ENCODE measurements at regions not wholly inside any gene's neighbourhood (a gene's known extent, or its start where the extent isn't known, plus 50 kb on each side); places are given as distances from the start of the nearest gene placed in this dataset.
"Not testable (repeated sequence)": the region's sequence is repeated elsewhere in the genome, so short reads cannot be mapped to it uniquely, and the experiment has no call there.

DNA sequence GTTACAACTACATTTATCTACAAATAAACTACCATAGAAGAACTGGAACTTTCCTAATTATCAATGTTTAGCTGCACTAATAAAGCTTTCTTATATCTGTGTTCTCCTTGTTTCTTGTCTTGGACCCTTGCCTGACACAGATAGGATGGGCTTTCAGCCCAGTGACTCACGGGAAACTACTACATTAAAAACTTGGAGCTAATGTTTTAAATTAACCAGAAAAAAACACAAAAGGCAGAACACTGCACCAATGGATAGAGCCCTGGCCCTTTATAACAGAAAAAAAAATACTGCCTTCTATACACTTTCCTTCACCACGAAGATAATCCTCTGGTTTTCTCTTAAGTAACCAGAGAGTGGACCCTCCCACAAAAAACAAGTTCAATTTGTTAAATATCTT is 223.9 kb downstream of the BCL2L11 start:
- not testable (repeated sequence) for H3K4me3 Mint-ChIP-seq; H3K27ac Mint-ChIP-seq (ENCODE audit: unreplicated experiment); H3K27me3 Mint-ChIP-seq (ENCODE audit: low read depth); H3K4me1 Mint-ChIP-seq; H3K9me3 Mint-ChIP-seq; DNase-seq (ENCODE audit: low read depth, low spot score); H3K36me3 Mint-ChIP-seq (ENCODE audit: low read depth)

DNA sequence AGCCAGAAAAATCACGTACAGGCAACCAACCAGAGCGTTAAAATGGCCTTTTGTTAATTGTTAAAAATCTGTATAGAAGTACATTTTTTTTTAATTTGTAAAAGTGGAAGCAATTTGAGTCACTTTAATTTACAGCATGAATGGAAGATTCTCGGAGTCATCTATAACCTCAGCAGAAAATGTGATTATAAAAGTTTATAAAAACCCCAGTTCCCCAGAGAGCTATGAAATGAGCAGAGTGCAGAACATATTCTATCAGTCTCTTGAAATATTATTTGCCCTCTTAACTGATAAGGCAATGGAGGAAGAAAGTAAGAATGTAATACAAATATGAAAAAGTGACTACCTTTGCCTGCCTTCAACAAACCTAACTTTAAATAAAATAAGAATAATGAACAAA is 224.7 kb downstream of the BCL2L11 start:
- not testable (repeated sequence) for DNase-seq (ENCODE audit: low read depth, low spot score); H3K27me3 Mint-ChIP-seq (ENCODE audit: low read depth); H3K4me3 Mint-ChIP-seq; H3K27ac Mint-ChIP-seq (ENCODE audit: unreplicated experiment); H3K4me1 Mint-ChIP-seq; H3K36me3 Mint-ChIP-seq (ENCODE audit: low read depth); H3K9me3 Mint-ChIP-seq

DNA sequence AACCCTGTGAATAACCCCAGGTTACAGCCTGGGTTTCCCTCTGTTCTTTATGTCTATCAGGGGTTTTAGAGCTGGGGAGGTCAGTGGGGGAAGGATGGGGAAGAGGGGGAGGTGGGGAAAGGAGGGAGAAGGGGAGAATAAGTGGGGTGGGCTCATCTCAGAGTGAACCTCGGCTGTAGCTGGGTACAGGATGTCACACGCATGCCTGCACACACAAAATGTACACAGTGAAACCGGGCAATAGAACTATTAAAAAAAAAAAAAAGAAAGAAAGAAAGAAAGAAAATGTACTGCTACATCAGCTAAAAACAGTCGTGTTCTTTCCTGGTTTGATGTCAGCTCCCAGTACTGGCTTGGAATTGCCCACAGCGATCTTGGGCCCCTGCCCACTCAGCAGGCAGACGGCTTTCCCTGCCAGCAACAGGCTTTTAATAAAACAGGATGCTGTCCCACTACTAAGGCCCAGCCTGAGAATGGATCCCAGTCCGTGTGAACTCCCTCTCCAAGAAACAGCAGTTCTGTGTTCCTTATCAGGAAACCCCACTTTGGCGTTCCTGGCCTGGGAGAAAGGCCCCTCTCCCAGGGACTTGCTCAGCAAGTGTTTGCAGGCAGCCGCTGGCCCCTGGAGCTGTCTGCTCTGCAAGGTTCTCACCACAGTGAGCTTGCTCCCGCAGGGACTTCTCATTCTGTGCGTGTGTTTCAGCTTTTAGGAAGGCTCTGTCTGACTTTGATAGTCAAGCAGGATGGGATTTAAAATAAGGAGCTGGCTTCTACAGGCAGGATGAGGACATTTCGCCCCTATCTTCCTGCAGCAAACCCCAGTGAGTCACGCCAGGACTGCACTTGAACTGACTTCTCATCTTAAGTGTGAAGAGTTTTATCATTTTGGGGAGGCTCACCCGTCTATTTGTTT is 225.6 kb downstream of the BCL2L11 start:
- not testable (repeated sequence) for H3K27me3 Mint-ChIP-seq (ENCODE audit: low read depth); DNase-seq (ENCODE audit: low read depth, low spot score); H3K4me1 Mint-ChIP-seq; H3K27ac Mint-ChIP-seq (ENCODE audit: unreplicated experiment); H3K9me3 Mint-ChIP-seq; H3K4me3 Mint-ChIP-seq; H3K36me3 Mint-ChIP-seq (ENCODE audit: low read depth)

DNA sequence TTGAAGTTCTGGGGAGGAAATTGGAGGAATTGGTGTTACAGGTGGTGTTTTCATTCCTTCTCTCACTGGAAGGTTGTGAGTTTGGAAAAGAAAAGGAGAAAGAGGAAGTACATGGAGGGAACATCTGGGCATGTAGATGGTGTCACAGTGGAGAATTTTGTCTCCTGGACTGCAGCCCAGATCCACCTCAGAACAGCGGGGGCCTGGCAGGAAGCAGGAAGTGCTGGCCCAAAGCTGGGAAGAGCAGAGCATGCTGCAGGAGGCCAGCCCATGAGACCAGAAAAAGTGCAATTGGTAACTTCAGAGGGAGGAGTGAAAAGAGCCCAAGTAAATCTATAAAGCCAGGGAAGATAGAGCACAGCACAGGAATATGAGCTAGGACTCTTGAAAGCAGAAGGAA is 227.0 kb downstream of the BCL2L11 start:
- not testable (repeated sequence) for H3K9me3 Mint-ChIP-seq; H3K27ac Mint-ChIP-seq (ENCODE audit: unreplicated experiment); DNase-seq (ENCODE audit: low read depth, low spot score); H3K4me1 Mint-ChIP-seq; H3K4me3 Mint-ChIP-seq; H3K27me3 Mint-ChIP-seq (ENCODE audit: low read depth); H3K36me3 Mint-ChIP-seq (ENCODE audit: low read depth)

DNA sequence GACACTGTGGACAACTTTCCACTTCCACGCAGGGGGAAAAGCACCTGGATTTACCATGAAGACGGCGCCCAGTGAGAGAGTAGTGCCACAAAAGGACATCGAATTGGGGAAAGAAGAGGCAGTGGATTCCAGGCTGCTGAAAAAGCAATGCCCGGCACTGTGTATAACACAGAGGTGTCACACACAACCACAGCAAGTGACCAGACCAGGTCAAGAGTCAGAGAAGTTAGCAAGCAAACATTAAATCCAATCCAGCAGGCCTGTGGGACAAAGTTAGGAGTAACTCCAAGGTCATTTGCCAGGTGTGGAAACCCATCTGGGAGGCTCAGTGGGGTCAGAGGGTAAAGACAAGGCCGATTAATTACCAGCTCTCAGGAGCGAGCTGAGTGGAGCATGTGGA is 227.6 kb downstream of the BCL2L11 start:
- H3K4me1 Mint-ChIP-seq; H3K27ac Mint-ChIP-seq (ENCODE audit: unreplicated experiment); H3K9me3 Mint-ChIP-seq; DNase-seq (ENCODE audit: low read depth, low spot score); H3K4me3 Mint-ChIP-seq; H3K27me3 Mint-ChIP-seq (ENCODE audit: low read depth); H3K36me3 Mint-ChIP-seq (ENCODE audit: low read depth): not testable (repeated sequence)

DNA sequence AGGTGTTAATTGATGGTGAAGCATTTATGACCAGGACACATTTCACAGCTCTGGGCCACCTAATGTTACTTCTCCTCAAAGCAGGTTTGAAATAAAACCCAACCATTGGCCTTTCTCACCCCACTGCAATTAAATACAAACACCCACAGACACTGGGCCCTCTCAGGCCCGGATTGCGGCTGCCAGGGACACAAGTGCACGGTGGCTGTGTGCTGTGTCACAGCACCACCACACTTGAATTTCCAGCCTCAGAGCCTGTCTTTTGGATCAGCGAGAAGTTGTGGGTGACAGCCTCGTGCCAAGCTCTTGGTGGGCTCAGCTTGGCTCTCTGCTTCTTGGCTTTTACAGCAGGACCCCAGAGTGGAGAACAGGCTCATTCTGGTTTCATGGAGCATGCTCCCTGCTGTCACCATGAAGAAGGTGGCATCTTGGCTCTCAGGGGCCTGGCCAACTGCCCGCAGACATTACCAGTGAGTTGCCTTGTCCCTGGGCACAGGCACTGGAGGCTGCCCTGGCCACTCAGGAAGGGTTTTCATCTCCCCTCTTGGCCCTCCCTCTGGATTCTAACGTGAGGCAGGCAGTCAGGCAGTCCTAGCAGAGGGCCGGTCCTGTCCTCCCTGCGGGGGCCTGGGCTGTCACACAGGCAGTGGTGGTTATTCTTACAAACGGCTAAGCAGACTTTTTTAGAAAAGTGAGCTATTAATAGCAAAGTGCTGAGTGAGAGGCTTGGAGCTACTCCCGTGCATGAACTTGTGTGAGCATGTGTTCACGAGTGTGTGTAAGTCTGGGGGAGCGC is 234.5 kb downstream of the BCL2L11 start:
- H3K27ac Mint-ChIP-seq (ENCODE audit: unreplicated experiment); H3K36me3 Mint-ChIP-seq (ENCODE audit: low read depth); H3K27me3 Mint-ChIP-seq (ENCODE audit: low read depth); H3K4me1 Mint-ChIP-seq; H3K9me3 Mint-ChIP-seq; DNase-seq (ENCODE audit: low read depth, low spot score); H3K4me3 Mint-ChIP-seq: not testable (repeated sequence)

DNA sequence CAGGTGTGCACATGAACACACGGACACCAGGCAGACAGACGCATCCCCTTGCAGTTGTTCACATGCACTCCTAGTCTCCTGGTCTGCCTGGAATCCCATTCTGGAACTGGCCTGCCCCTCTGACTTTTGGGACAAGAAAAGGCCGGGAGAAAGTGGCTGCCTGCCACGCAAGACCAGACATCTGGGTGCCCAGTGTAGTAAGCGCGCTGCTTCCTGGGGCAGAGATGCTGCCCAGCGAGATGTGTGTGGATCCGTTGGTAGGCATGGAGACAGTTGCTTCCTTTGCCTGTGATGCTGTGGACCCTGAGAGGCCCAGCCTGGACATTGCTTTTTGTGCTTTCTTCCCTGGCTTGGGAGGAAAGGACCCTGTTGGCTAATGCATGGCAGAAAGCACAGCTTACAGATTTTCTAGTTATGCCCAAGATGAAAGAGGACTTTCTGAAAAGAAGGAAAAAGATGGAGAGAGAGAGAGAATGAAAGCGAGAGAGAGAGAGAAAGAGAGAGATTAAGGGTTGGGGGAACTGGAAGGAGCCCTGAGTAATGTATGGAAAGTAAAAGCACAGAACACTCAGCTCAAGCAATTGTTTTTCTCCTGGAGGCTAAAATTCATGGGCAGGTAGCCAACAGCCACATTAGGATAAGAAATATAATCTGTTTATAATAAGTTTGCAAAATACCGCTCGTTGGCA is 235.3 kb downstream of the BCL2L11 start:
- H3K4me1 Mint-ChIP-seq; H3K9me3 Mint-ChIP-seq; H3K4me3 Mint-ChIP-seq; H3K27ac Mint-ChIP-seq (ENCODE audit: unreplicated experiment); H3K27me3 Mint-ChIP-seq (ENCODE audit: low read depth); DNase-seq (ENCODE audit: low read depth, low spot score); H3K36me3 Mint-ChIP-seq (ENCODE audit: low read depth): not testable (repeated sequence)

DNA sequence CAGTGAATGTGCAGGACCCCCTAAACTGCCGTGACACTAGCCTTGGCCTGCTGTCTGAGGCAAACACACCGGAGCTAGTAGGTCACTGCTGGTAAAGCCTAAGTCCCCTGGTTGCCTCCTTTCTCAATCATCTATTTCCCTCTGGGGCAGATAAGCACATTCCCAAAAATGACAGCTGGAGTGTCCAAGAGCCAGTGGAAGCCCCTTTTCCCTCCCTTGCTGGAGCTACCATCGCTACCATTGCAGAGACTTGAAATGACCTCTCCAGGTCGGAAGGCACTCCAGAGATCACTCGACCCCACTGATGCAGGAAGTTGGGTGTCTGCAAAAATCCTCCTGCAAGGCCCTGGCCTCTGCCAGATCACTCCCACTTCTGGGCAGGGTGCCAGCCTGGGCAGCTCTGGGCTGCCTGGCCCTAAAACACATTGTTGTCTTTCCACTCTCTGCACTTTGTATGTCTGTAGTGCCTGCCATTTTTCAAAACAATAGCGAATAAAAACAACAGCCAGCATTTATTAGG is 235.9 kb downstream of the BCL2L11 start:
- H3K36me3 Mint-ChIP-seq (ENCODE audit: low read depth); H3K27ac Mint-ChIP-seq (ENCODE audit: unreplicated experiment); H3K4me1 Mint-ChIP-seq; H3K27me3 Mint-ChIP-seq (ENCODE audit: low read depth); H3K9me3 Mint-ChIP-seq; H3K4me3 Mint-ChIP-seq; DNase-seq (ENCODE audit: low read depth, low spot score): not testable (repeated sequence)

DNA sequence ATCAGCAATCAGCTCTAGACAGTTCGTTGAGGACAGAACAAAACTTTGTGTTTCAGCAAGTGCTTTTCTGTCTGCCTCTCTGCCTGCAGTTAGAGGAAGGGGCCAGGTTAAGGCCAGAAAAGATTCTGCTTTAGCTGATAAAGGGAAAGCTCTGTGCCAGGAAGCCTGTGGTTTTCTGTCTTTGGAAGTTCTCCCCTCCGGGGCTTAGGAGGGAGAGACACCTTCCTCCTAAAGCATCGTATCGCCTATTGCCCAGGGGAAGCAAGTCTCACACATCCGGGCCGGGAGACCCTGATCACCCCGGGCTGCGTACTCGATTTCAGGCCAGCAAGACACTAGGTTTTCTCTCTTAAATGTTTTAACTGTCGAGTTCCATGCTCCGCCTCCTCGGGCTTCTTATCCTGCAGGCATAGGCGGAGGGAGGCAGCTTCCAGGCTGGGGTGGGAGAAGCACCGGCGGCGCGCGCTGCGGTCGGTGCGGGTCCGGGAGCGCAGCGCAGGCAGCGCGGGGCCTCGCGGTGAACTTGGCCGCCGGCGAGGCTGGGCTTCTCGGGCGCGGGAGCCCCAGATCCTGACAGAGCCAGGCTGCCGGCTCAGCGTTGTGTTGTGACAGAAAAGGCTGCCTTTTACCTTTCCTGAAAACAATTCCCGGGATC is 245.4 kb downstream of the BCL2L11 start:
- H3K27me3 Mint-ChIP-seq (ENCODE audit: low read depth); H3K27ac Mint-ChIP-seq (ENCODE audit: unreplicated experiment); H3K36me3 Mint-ChIP-seq (ENCODE audit: low read depth); DNase-seq (ENCODE audit: low read depth, low spot score); H3K4me1 Mint-ChIP-seq; H3K9me3 Mint-ChIP-seq; H3K4me3 Mint-ChIP-seq: not testable (repeated sequence)

DNA sequence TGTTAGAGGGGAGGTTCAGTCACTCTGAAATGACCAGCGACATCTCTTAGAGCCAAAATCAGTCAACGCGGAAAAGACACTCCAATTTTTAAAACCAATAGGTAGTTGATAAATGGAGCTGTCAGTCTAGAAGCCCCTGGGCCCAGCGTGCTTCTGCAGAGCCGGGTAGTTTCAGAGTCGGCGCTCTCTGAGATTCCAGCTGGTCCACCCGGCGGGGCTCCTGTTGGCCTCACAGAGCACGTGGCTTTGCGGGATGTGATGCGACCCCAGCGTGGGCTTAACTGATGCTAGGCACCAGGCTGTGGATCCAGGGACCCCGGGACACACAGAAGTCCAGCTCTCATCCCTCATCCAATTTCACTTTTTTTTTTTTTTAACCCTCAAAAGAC is 245.9 kb downstream of the BCL2L11 start:
- H3K36me3 Mint-ChIP-seq (ENCODE audit: low read depth); H3K4me1 Mint-ChIP-seq; DNase-seq (ENCODE audit: low read depth, low spot score); H3K9me3 Mint-ChIP-seq; H3K27ac Mint-ChIP-seq (ENCODE audit: unreplicated experiment); H3K27me3 Mint-ChIP-seq (ENCODE audit: low read depth); H3K4me3 Mint-ChIP-seq: not testable (repeated sequence)

DNA sequence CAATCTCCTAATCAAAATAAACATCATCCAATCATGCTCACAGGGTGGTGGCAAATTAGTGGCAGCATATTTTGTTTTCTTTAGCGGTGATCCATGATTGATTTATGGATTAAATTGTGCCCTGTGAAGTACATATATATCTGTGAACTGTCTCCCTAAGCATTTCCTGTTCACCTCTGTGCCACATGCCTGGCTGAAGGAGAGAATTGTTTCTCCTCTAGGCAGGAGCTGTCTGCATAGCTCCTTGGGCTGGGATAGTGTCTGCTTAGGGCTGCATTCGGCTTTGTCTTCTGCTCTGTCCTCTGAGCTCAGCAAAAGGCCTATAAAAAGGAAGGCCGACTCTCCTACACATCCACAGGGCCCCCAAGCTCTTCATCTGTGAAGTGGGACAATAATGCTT is 246.4 kb downstream of the BCL2L11 start:
- not testable (repeated sequence) for DNase-seq (ENCODE audit: low read depth, low spot score); H3K27me3 Mint-ChIP-seq (ENCODE audit: low read depth); H3K9me3 Mint-ChIP-seq; H3K27ac Mint-ChIP-seq (ENCODE audit: unreplicated experiment); H3K4me3 Mint-ChIP-seq; H3K36me3 Mint-ChIP-seq (ENCODE audit: low read depth); H3K4me1 Mint-ChIP-seq

DNA sequence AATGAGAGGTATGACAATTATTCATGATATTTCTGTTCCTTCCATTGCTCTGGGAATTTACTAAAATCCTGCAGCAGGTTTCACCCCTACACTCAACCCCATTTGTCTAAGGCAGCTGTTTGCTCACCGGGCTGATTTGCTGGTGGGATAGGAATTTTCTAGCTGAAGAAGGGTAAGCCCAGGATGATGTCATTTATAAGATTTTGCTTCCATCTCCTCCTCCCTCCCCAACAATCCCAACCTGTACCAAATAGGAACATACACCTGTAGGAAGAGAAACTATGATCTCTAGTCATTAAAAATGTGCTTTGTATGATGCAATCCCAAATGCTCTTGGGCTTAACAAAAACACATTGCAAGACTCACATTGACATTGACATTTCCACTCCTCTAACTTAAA is 247.2 kb downstream of the BCL2L11 start:
- H3K36me3 Mint-ChIP-seq (ENCODE audit: low read depth); H3K27me3 Mint-ChIP-seq (ENCODE audit: low read depth); H3K4me3 Mint-ChIP-seq; H3K27ac Mint-ChIP-seq (ENCODE audit: unreplicated experiment); H3K9me3 Mint-ChIP-seq; DNase-seq (ENCODE audit: low read depth, low spot score); H3K4me1 Mint-ChIP-seq: not testable (repeated sequence)

DNA sequence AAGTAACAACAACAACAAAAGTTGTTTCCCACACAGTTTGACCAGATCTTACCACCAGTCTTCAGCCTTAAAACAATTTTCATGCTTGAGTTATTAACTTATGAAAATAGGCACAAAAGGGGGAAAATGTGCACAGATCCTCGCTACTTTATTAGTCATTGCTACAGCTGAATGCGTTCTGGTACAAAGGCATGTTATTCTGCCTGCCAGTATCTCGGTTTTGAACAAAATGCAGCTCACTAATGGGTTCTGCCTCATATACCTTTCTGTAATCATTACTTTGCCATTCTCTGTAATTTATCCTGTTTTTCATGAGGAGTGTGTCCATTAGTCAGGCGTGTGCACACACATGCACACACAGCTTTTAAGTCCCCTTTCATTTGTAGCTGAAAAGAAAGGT is 247.6 kb downstream of the BCL2L11 start:
- H3K36me3 Mint-ChIP-seq (ENCODE audit: low read depth); H3K4me1 Mint-ChIP-seq: not testable (repeated sequence)

More for the DNA sequence above, 247.6 kb downstream of the BCL2L11 start:
- not testable (repeated sequence) for H3K4me3 Mint-ChIP-seq; H3K27ac Mint-ChIP-seq (ENCODE audit: unreplicated experiment); H3K9me3 Mint-ChIP-seq; H3K27me3 Mint-ChIP-seq (ENCODE audit: low read depth); DNase-seq (ENCODE audit: low read depth, low spot score)

All from neural crest cell (in vitro differentiated cells).